ENCODE measurements at regions not wholly inside any gene's neighbourhood (a gene's known extent, or its start where the extent isn't known, plus 50 kb on each side); places are given as distances from the start of the nearest gene placed in this dataset.
A peak's percentile ranks its signal among the peaks of the same experiment; 100 is the strongest.
"Not testable (repeated sequence)": the region's sequence is repeated elsewhere in the genome, so short reads cannot be mapped to it uniquely, and the experiment has no call there.

GRCh38 chr1:60516996-60517395 is 443.4 kb upstream of the C1orf87 start:
- H3K9me3 ChIP-seq (ENCODE audit: control insufficient read depth, low read length), result no peaks in the 10 kb centered on the region
- intact Hi-C loops (cut with DNase I), result no loop called here
- H3K4me3 ChIP-seq (ENCODE audit: low read length in 2 of 2), result no peak overlapping the region
- no peaks in the 10 kb centered on the region for H3K27me3 ChIP-seq (ENCODE audit: control insufficient read depth in 1 of 2, insufficient read depth in 2 of 2, low read length in 1 of 2)
- no peak overlapping the region for H3K27ac ChIP-seq (ENCODE audit: low read depth in 1 of 2, low read length in 2 of 2)
- ATAC-seq (ENCODE audit: low FRiP score) (no peak), DNase-seq (no peak)
- H3K4me1 ChIP-seq (ENCODE audit: control insufficient read depth in 1 of 2, insufficient read depth in 2 of 2, low read length in 2 of 2), result no peaks in the 10 kb centered on the region
- 68 to 72% methylated on average over 3 of the region's 3 CpGs for WGBS, 2 donors
- H3K36me3 ChIP-seq (ENCODE audit: control insufficient read depth in 1 of 2, insufficient read depth in 2 of 2, low read length in 1 of 2), result no peaks in the 10 kb centered on the region

- Histone ChIP-seq H3K9me3 (ENCODE audit: control insufficient read depth, low read length) (no peaks in the 10 kb centered on the region), H3K36me3 (ENCODE audit: control insufficient read depth in 1 of 2, insufficient read depth in 2 of 2, low read length in 1 of 2) (no peaks in the 10 kb centered on the region), H3K4me1 (ENCODE audit: control insufficient read depth in 1 of 2, insufficient read depth in 2 of 2, low read length in 2 of 2) (peaks cover 0 to 2% of the 10 kb centered on the region in 2 donors), H3K27ac (ENCODE audit: low read depth in 1 of 2, low read length in 2 of 2) (no peak overlapping the region), H3K27me3 (ENCODE audit: control insufficient read depth in 1 of 2, insufficient read depth in 2 of 2, low read length in 1 of 2) (no peaks in the 10 kb centered on the region), H3K4me3 (ENCODE audit: low read length in 2 of 2) (no peak overlapping the region)
- ATAC-seq (ENCODE audit: low FRiP score) (no peak), DNase-seq (no peak)
- intact Hi-C loops (cut with DNase I), result no loop called here
These were observed 436.6 kb upstream of the C1orf87 start for GRCh38 chr1:60510162-60510561.

- intact Hi-C loops (cut with DNase I), result no loop called here
- Histone ChIP-seq H3K9me3 (ENCODE audit: control insufficient read depth, low read length) (no peaks in the 10 kb centered on the region), H3K4me1 (ENCODE audit: control insufficient read depth in 1 of 2, insufficient read depth in 2 of 2, low read length in 2 of 2) (peaks cover 2 to 3% of the 10 kb centered on the region in 2 donors), H3K36me3 (ENCODE audit: control insufficient read depth in 1 of 2, insufficient read depth in 2 of 2, low read length in 1 of 2) (no peaks in the 10 kb centered on the region), H3K27ac (ENCODE audit: low read depth in 1 of 2, low read length in 2 of 2) (no peak overlapping the region), H3K4me3 (ENCODE audit: low read length in 2 of 2) (no peak overlapping the region), H3K27me3 (ENCODE audit: control insufficient read depth in 1 of 2, insufficient read depth in 2 of 2, low read length in 1 of 2) (no peaks in the 10 kb centered on the region)
- 1 to 4% methylated on average over 3 of the region's 3 CpGs for WGBS, 2 donors
- DNase-seq (no peak), ATAC-seq (ENCODE audit: low FRiP score) (no peak)
These were observed 430.8 kb upstream of the C1orf87 start for GRCh38 chr1:60504206-60504840.

GRCh38 chr1:60503266-60503925 is 429.8 kb upstream of the C1orf87 start:
- H3K4me3 ChIP-seq (ENCODE audit: low read length in 2 of 2), result no peak overlapping the region
- H3K27me3 ChIP-seq (ENCODE audit: control insufficient read depth in 1 of 2, insufficient read depth in 2 of 2, low read length in 1 of 2), result no peaks in the 10 kb centered on the region
- H3K27ac ChIP-seq (ENCODE audit: low read depth in 1 of 2, low read length in 2 of 2), result no peak overlapping the region
- 72 to 77% methylated on average over 9 of the region's 9 CpGs for WGBS, 2 donors
- no peaks in the 10 kb centered on the region for H3K9me3 ChIP-seq (ENCODE audit: control insufficient read depth, low read length)
- no peaks in the 10 kb centered on the region for H3K36me3 ChIP-seq (ENCODE audit: control insufficient read depth in 1 of 2, insufficient read depth in 2 of 2, low read length in 1 of 2)
- intact Hi-C loops (cut with DNase I), result no loop called here
- ATAC-seq (ENCODE audit: low FRiP score), result no peak
- H3K4me1 ChIP-seq (ENCODE audit: control insufficient read depth in 1 of 2, insufficient read depth in 2 of 2, low read length in 2 of 2), result peaks cover 2 to 3% of the 10 kb centered on the region in 2 donors
- no peak for DNase-seq

DNA sequence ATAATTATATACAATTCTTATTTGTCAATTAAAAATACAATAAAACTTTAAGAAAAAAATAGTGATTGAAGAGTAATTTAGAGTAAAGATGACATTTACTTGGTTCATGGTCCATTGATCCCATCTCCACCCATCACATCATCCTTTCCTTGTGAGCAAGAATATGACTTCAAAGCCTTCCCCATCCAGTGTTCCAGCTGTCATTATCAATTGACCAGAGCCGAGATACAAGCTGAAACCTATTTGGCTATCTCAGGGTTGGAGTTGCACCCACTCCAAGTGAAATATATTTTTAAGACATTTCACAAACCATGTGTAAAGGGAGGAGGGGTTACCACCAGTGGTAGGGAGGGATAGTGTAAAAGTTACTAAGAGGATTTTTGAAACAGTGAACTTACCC is 428.9 kb upstream of the C1orf87 start:
- intact Hi-C loops (cut with DNase I), result no loop called here
- DNase-seq (no peak), ATAC-seq (ENCODE audit: low FRiP score) (no peak)
- Histone ChIP-seq H3K36me3 (ENCODE audit: control insufficient read depth in 1 of 2, insufficient read depth in 2 of 2, low read length in 1 of 2) (no peaks in the 10 kb centered on the region), H3K27ac (ENCODE audit: low read depth in 1 of 2, low read length in 2 of 2) (no peak overlapping the region), H3K9me3 (ENCODE audit: control insufficient read depth, low read length) (no peaks in the 10 kb centered on the region), H3K27me3 (ENCODE audit: control insufficient read depth in 1 of 2, insufficient read depth in 2 of 2, low read length in 1 of 2) (no peaks in the 10 kb centered on the region), H3K4me3 (ENCODE audit: low read length in 2 of 2) (no peak overlapping the region), H3K4me1 (ENCODE audit: control insufficient read depth in 1 of 2, insufficient read depth in 2 of 2, low read length in 2 of 2) (peaks cover 2 to 3% of the 10 kb centered on the region in 2 donors)
- 30 to 39% methylated on average over 1 of the region's 1 CpG for WGBS, 2 donors

DNA sequence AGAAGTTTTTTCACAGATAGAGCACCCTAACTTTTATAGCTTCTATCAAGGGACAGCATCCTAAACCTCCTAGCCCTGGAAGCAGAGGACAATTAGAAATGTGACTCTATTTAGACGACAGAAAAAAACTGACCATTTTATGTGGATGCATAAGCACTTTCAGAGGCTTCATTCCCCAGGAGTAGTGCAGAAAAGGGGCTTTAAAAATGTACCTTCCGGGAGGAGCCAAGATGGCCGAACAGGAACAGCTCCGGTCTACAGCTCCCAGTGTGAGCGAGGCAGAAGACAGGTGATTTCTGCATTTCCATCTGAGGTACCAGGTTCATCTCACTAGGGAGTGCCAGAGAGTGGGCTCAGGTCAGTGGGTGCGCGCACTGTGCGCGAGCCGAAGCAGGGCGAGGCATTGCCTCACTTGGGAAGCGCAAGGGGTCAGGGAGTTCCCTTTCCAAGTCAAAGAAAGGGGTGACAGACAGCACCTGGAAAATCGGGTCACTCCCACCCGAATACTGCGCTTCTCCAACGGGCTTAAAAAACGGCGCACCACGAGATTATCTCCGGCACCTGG is 416.4 kb upstream of the C1orf87 start:
- H3K4me1 ChIP-seq (ENCODE audit: control insufficient read depth in 1 of 2, insufficient read depth in 2 of 2, low read length in 2 of 2); H3K9me3 ChIP-seq (ENCODE audit: control insufficient read depth, low read length); intact Hi-C loops (cut with DNase I); H3K36me3 ChIP-seq (ENCODE audit: control insufficient read depth in 1 of 2, insufficient read depth in 2 of 2, low read length in 1 of 2); H3K27me3 ChIP-seq (ENCODE audit: control insufficient read depth in 1 of 2, insufficient read depth in 2 of 2, low read length in 1 of 2); H3K4me3 ChIP-seq (ENCODE audit: low read length in 2 of 2); H3K27ac ChIP-seq (ENCODE audit: low read depth in 1 of 2, low read length in 2 of 2); ATAC-seq (ENCODE audit: low FRiP score); DNase-seq: not testable (repeated sequence)
- WGBS, 2 donors, result 92 to 94% methylated on average over 20 of the region's 20 CpGs

- H3K4me3 ChIP-seq (ENCODE audit: low read length in 2 of 2), result no peak overlapping the region
- no peak overlapping the region for H3K27ac ChIP-seq (ENCODE audit: low read depth in 1 of 2, low read length in 2 of 2)
- H3K27me3 ChIP-seq (ENCODE audit: control insufficient read depth in 1 of 2, insufficient read depth in 2 of 2, low read length in 1 of 2), result no peaks in the 10 kb centered on the region
- H3K9me3 ChIP-seq (ENCODE audit: control insufficient read depth, low read length), result no peaks in the 10 kb centered on the region
- H3K4me1 ChIP-seq (ENCODE audit: control insufficient read depth in 1 of 2, insufficient read depth in 2 of 2, low read length in 2 of 2), result no peaks in the 10 kb centered on the region
- no peaks in the 10 kb centered on the region for H3K36me3 ChIP-seq (ENCODE audit: control insufficient read depth in 1 of 2, insufficient read depth in 2 of 2, low read length in 1 of 2)
- DNase-seq (no peak), ATAC-seq (ENCODE audit: low FRiP score) (peak; percentile 85)
- intact Hi-C loops (cut with DNase I), result no loop called here
These were observed 415.3 kb upstream of the C1orf87 start for GRCh38 chr1:60488847-60489246.

DNA sequence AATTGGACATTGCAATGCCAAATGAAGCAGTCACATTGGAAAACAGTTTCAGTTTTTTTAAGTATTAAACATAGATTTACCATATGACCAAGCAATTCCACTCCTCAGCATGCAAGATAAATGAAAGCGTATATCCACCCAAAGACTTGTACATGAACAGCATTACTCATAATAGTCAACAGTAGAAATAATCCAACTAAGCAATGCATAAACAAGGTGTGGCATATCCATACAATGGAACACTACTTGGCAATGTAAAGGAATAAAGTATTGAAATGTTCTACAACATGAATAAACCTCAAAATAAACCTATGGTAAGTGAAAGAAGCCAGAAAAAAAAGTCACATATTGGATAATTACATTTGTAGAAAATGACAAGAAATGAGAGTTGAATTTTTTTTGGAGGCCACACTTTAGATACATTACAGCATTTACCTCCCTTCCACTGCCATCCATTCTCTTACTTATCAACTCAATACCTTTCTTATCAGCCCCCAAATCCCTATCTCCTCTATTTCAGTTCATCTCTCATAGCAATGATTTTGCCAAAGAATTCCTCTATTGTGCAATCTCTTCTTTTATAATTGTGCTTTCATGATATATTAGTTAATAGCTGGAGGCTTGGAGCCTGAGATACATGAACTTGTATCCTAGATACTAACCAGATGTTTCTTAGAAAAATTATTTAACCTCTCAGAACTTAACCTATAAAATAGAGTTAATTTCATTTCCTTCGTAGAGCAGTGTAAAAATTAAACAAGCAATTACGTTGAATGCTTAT is 414.2 kb upstream of the C1orf87 start:
- ATAC-seq (ENCODE audit: low FRiP score) (no peak), DNase-seq (no peak)
- 79 to 82% methylated on average over 3 of the region's 3 CpGs for WGBS, 2 donors
- intact Hi-C loops (cut with DNase I), result no loop called here
- H3K4me3 ChIP-seq (ENCODE audit: low read length in 2 of 2), result no peak overlapping the region
- no peaks in the 10 kb centered on the region for H3K9me3 ChIP-seq (ENCODE audit: control insufficient read depth, low read length)
- no peaks in the 10 kb centered on the region for H3K4me1 ChIP-seq (ENCODE audit: control insufficient read depth in 1 of 2, insufficient read depth in 2 of 2, low read length in 2 of 2)
- no peaks in the 10 kb centered on the region for H3K36me3 ChIP-seq (ENCODE audit: control insufficient read depth in 1 of 2, insufficient read depth in 2 of 2, low read length in 1 of 2)
- no peak overlapping the region for H3K27ac ChIP-seq (ENCODE audit: low read depth in 1 of 2, low read length in 2 of 2)
- no peaks in the 10 kb centered on the region for H3K27me3 ChIP-seq (ENCODE audit: control insufficient read depth in 1 of 2, insufficient read depth in 2 of 2, low read length in 1 of 2)
